Tibial nerve (tissue), 4 donors: ENCODE measurements at regions not wholly inside any gene's neighbourhood (a gene's known extent, or its start where the extent isn't known, plus 50 kb on each side); places are given as distances from the start of the nearest gene placed in this dataset.

Experiments used
- EP300 ChIP-seq, 2 donors: sonication (generic); formaldehyde crosslinking; IDR thresholded peaks; one replicate each; pipeline ENCODE4 v1.6.1; 2017; ENCODE audit warnings: antibody characterized with exemption in 2 of 2, mild to moderate bottlenecking in 1 of 2
- POLR2A ChIP-seq, 2 donors: fragments of 450-650 bp; IDR thresholded peaks; one replicate each; pipeline ENCODE4 v1.6.1; 2017; ENCODE audit warnings: antibody characterized with exemption in 2 of 2, mild to moderate bottlenecking in 2 of 2, moderate library complexity in 2 of 2
- TF ChIP-seq, protein P1 (sequence below), 5 experiments: fragments of 200-600 bp in 3 of 5; fragments of 450-650 bp in 2 of 5; sonication (generic) in 3 of 5; IDR thresholded peaks; one replicate each; pipeline ENCODE4 v1.5.1; 2016 to 2019; ENCODE audit warnings: antibody characterized with exemption in 5 of 5, mild to moderate bottlenecking in 3 of 5, moderate library complexity in 2 of 5

DNA sequence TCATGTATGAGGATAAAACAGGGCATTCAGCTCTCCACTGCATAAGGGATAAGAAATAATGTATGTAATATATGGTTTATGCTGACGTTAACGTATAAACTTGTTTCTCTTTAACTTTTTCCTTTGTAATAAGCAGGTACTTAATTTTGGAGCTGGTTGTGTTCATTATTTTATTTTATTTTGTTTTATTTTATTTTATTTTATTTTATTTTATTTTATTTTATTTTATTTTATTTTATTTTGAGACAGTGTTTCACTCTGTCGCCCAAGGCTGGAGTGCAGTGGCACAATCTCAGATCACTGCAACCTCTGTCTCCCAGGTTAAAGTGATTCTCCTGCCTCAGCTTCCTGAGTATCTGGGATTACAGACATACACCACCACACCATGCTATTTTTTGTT, 1932.6 kb upstream of the TENM3 start:
- TF ChIP-seq, protein P1, sequence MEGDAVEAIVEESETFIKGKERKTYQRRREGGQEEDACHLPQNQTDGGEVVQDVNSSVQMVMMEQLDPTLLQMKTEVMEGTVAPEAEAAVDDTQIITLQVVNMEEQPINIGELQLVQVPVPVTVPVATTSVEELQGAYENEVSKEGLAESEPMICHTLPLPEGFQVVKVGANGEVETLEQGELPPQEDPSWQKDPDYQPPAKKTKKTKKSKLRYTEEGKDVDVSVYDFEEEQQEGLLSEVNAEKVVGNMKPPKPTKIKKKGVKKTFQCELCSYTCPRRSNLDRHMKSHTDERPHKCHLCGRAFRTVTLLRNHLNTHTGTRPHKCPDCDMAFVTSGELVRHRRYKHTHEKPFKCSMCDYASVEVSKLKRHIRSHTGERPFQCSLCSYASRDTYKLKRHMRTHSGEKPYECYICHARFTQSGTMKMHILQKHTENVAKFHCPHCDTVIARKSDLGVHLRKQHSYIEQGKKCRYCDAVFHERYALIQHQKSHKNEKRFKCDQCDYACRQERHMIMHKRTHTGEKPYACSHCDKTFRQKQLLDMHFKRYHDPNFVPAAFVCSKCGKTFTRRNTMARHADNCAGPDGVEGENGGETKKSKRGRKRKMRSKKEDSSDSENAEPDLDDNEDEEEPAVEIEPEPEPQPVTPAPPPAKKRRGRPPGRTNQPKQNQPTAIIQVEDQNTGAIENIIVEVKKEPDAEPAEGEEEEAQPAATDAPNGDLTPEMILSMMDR (IDR thresholded peaks at IDR 0.05), result no peak
- TF ChIP-seq POLR2A (IDR thresholded peaks at IDR 0.05) (no peak), EP300 (IDR thresholded peaks at IDR 0.05) (no peak)
